Neutrophil (primary cell): ENCODE measurements at regions not wholly inside any gene's neighbourhood (a gene's known extent, or its start where the extent isn't known, plus 50 kb on each side); places are given as distances from the start of the nearest gene placed in this dataset.

Experiments
- H3K27ac ChIP-seq: fragments of 200-600 bp; sonication (generic); 2 replicates; pipeline ENCODE4 v1.5.1; 2016; ENCODE audit warnings: mild to moderate bottlenecking, moderate library complexity
- H3K27me3 ChIP-seq: fragments of 200-600 bp; sonication (generic); 2 replicates; pipeline ENCODE4 v1.6.0; 2016; ENCODE audit warnings: mild to moderate bottlenecking
- H3K36me3 ChIP-seq: fragments of 200-600 bp; sonication (generic); 2 replicates; pipeline ENCODE4 v1.5.1; 2017
- H3K4me1 ChIP-seq, 2 experiments: fragments of 200-600 bp in 1 of 2; sonication (generic) in 1 of 2; 1 replicate in 1 of 2; 2 replicates in 1 of 2; pipeline versions ENCODE4 v1.5.1 to v1.6.1; 2013 to 2016; ENCODE audit warnings: low read depth in 1 of 2, low read length in 1 of 2, mild to moderate bottlenecking in 1 of 2, moderate library complexity in 1 of 2; ENCODE audit not compliant: control insufficient read depth in 1 of 2, insufficient read depth in 1 of 2
- H3K4me3 ChIP-seq, 2 experiments: fragments of 200-600 bp in 1 of 2; sonication (generic) in 1 of 2; 1 replicate in 1 of 2; 2 replicates in 1 of 2; pipeline ENCODE4 v1.5.1; 2013 to 2016; ENCODE audit warnings: low read depth in 1 of 2, low read length in 1 of 2, mild to moderate bottlenecking in 1 of 2, moderate library complexity in 1 of 2
- H3K9me3 ChIP-seq: fragments of 200-600 bp; sonication (generic); 2 replicates; pipeline ENCODE4 v1.5.1; 2016
- CTCF ChIP-seq: fragments of 200-600 bp; sonication (generic); IDR thresholded peaks from 2 replicates; pipeline ENCODE4 v1.5.1; 2016; ENCODE audit warnings: antibody characterized with exemption

- Histone ChIP-seq H3K9me3 (no peaks in the 10 kb centered on the region), H3K27me3 (peaks cover 4% of the 10 kb centered on the region), H3K36me3 (no peaks in the 10 kb centered on the region), H3K27ac (no peak overlapping the region), H3K4me3 (no peak overlapping the region), H3K4me1 (no peaks in the 10 kb centered on the region)
- TF ChIP-seq CTCF: no peak
Measured at GRCh38 chr3:127064391-127065137, 81.6 kb downstream of the PLXNA1 start.

- no peaks in the 10 kb centered on the region for H3K9me3 ChIP-seq
- no peak for TF ChIP-seq CTCF
- H3K4me3 ChIP-seq: no peak overlapping the region
- no peaks in the 10 kb centered on the region for H3K36me3 ChIP-seq
- no peak overlapping the region for H3K27ac ChIP-seq
- H3K4me1 ChIP-seq: no peaks in the 10 kb centered on the region
- peaks cover 3% of the 10 kb centered on the region for H3K27me3 ChIP-seq
Measured at GRCh38 chr3:127065138-127065427, 82.2 kb downstream of the PLXNA1 start.

GRCh38 chr3:127065561-127066290 lies 82.8 kb downstream of the PLXNA1 start:
- Histone ChIP-seq H3K27ac (no peak overlapping the region), H3K27me3 (peaks cover 3% of the 10 kb centered on the region), H3K4me3 (no peak overlapping the region), H3K9me3 (no peaks in the 10 kb centered on the region), H3K4me1 (no peaks in the 10 kb centered on the region), H3K36me3 (no peaks in the 10 kb centered on the region)
- TF ChIP-seq CTCF: no peak

GRCh38 chr3:127066635-127067034 lies 83.7 kb downstream of the PLXNA1 start:
- TF ChIP-seq CTCF: no peak
- H3K4me1 ChIP-seq: no peaks in the 10 kb centered on the region
- H3K27ac ChIP-seq: no peak overlapping the region
- no peaks in the 10 kb centered on the region for H3K36me3 ChIP-seq
- no peak overlapping the region for H3K4me3 ChIP-seq
- no peaks in the 10 kb centered on the region for H3K9me3 ChIP-seq
- H3K27me3 ChIP-seq: peaks cover 2% of the 10 kb centered on the region

- Histone ChIP-seq H3K4me1 (no peaks in the 10 kb centered on the region), H3K36me3 (no peaks in the 10 kb centered on the region), H3K27me3 (no peaks in the 10 kb centered on the region), H3K27ac (no peak overlapping the region), H3K9me3 (no peaks in the 10 kb centered on the region), H3K4me3 (no peak overlapping the region)
- TF ChIP-seq CTCF: no peak
Measured at GRCh38 chr3:127067116-127067910, 84.4 kb downstream of the PLXNA1 start.
